SH-SY5Y (cell line): ENCODE measurements at regions not wholly inside any gene's neighbourhood (a gene's known extent, or its start where the extent isn't known, plus 50 kb on each side); places are given as distances from the start of the nearest gene placed in this dataset.

ENCODE experiments used
- GATA2 ChIP-seq: IDR thresholded peaks from 2 replicates; pipeline ENCODE4 v1.6.1; 2011; ENCODE audit warnings: mild to moderate bottlenecking, low read depth, low read length
- GATA3 ChIP-seq: IDR thresholded peaks from 2 replicates; pipeline ENCODE4 v1.6.1; 2011; ENCODE audit warnings: low read depth, mild to moderate bottlenecking, low read length, moderate library complexity

DNA sequence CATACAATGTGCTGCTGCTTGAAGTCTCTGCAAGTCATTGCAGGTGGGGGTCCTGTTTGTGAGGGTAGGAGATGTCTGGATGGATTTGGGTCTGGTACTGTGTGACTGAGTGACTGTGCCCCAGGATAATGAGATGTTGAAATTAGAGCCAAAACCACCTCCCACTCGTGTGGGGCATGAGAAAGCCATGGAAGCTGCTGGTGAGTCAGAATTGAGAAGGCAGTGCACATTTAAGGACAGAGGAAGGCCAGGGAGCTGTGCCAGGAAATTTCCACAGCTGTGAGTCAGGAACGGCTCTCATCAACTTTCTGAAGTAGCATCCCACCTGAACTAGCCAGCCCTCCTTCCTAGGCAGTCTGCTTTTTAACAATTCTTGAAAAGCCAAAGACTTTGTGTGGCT, 229.8 kb downstream of the DRD1 start:
- TF ChIP-seq GATA3, result no peak
- no peak for TF ChIP-seq GATA2

DNA sequence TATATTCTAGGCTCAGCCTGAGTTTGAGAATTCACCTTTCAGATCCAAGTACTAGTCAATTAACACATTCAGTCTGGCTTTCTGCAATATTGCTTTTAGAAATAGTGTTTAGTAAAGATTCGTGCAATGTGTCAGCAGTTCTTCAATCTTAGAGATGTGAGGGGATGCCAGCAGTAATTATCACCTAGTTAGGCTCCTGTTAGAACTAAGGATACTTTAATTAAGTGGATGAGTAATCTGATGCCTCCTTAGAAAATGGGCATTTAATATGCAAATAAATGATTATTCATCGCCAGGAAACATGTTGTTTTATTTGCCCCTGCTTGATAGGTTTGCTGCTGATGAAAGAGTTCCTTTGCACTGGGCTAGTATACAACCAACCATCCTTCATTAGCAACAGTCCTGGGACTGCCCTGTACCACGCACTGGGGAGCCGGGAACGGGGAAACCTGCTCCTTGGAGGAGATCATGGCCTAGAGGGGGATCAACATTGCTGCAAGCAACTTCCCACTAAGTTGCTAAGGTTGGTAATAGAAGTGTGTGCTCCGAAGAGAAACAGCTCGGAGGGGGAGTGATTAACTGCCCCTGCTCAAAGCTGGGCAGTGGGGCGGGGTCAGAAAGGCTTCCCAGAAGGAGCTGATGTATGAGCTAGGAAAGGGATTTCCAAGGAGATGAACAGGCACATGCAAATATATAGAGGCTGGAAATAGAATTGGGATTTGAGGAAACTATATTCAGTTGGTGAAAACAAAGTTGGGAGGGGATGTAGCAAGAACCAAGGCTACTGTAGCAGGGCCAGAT, 231.8 kb downstream of the DRD1 start:
- TF ChIP-seq GATA3 (no peak), GATA2 (no peak)

DNA sequence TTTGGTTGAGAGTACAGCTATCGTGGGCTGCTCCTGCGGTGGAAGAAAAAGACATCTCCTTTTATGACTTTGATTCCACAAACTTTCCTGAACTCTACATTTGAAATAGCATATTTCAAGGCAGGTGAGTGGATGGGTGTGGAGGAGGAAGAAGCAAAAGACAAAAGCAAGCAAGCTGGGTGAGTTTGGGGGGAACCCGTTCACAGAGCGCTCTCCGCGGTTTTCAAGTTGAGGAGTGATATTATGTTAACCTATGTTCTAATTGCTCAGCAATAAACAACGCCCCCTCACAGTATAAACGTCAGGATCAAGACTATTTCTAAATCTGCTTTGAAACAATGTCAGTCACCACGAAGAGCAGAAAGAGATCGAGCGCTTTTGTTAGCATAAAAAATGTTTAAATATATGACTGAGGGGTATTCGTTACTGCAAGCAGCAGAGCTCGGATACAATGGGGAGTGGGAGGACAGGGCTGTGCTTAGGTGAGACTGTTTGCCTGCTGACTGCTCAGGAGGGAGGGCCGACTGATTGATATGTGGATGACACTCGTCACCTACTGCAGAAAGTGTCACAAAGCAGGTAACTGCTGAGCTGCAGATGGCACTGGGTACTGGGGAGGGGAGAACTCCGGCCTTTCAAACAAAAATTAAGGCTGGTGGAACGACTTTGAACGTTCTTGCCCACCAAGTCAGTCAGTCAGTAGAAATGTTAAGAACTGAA, 236.5 kb downstream of the DRD1 start:
- TF ChIP-seq GATA3 (no peak), GATA2 (no peak)

DNA sequence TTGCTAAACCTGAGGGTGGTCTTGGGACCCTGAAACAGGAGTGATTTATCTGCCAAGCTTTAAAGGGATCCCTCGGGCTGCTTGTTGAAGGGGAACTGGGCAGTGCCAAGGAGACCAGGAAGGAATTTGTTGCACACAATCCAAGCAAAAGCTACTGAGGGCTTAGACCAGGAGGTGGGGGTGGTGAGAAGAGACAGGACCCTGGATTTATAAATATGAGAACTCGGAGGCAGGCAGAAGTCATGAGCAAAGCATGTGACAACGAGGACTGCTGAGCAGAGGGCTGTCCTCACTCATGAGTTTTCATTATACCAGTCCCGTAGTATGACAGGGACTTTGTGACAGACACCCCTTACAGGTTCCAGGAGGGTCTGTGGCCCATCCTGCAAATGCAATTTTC, 237.3 kb downstream of the DRD1 start:
- TF ChIP-seq GATA2 (no peak), GATA3 (no peak)

DNA sequence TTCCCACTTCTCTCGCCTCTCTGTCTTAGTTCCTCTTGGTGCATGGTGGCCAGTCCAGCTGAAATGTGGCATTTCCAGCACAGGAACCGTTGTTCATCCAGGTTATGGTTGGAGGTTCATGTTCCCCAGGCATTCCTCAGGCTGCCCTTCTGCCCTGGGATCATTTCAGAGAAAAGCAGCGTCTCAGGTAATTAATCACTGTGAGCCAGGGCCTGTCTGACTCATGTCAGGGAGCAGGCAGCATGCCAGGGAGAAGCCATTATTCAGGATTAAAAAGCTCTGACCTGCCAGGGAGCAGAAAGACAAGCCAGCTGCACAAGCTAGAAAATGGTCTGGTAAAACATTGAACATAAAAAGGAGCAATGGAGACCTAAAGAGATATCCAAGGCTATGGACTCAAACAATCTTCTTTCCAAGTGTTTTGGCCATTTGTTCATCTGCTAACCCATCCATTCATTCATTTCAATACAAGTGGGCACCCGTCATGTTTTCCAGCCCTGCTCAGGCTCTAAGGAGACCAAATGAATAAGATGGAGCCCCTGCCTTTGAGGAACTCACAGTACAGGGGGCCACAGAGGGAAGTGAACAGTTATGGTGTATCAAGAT, 241.4 kb downstream of the DRD1 start:
- TF ChIP-seq GATA2 (no peak), GATA3 (no peak)

DNA sequence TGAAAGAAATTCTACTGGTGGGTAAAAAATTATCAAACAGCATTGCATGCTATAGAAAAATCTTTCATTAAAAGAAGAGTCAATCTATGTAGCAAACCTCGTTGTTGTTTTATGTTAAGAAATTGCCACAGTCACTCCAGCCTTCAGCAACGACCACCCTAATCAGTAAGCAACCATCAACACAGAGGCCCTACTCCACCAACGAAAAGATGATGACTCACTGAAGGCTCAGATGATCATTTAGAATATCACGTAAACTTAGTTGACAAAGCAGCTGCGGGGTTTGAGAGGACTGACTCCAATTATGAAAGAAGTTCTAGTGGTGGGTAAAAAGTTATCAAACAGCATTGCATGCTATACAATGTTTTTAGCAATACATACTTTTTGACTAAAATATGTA, 242.6 kb downstream of the DRD1 start:
- TF ChIP-seq GATA2 (no peak), GATA3 (no peak)

DNA sequence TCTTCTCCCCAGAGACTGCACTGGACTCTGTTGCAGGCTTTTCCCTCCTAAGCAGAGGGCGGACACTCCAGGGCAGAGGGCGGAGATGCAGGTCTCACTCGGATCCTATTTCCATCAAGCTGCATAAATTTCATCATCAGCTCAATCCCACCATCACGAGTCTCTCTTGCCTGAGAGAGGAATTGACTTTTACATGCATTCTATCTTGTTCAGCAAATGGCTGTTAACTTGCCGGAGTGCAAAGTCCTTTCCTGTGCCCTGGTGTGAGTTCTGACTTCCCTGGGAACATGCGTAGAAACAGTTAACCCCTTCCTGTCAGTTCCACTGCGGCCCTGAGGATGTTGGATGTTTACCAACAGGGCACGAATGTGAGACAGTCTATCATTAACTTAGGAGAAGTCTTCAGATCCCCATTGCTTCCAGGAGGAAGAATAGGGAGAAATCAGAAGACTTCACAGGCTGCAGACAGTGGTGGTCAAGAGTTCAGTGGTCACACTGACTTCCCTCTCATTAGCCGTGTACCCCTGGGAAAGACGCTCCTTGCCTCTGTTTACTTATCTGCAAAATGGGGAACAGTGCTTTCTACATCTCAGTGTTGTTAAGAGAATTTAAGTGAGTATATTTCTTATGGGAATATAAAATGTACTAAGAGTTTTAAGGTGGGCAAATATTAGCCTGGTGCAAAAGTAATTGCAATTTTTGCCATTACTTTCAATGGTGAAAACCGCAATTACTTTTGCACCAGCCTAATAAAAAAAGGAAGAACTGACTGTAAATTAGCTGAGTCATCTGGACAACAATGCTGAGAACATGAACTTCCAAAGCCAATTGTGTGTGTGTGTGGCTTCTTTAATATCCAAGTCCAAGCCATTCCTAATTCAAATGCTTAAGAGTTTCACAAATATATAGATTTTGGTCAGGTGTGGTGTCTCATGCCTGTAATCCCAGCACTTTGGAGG, 248.0 kb downstream of the DRD1 start:
- TF ChIP-seq GATA3 (no peak), GATA2 (no peak)

DNA sequence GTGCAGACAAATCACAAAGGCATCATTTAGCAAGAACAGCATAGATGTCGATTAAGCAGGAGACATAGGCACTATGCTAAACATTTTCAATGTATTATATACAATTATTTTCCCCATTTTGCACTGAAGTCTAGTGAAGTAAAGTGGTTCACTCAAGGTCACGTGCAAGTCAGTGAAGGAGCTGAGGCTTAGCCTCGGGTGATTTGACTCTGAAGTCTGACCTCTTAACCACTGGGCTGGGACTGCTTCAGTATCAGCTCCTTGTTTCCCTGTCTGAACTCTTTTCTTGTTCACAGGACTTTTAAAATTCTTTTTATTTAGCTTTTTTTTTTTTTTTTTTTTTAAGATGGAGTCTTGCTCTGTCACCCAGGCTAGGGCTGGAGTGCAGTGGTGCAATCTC, 262.7 kb downstream of the DRD1 start:
- TF ChIP-seq GATA3 (no peak), GATA2 (no peak)

DNA sequence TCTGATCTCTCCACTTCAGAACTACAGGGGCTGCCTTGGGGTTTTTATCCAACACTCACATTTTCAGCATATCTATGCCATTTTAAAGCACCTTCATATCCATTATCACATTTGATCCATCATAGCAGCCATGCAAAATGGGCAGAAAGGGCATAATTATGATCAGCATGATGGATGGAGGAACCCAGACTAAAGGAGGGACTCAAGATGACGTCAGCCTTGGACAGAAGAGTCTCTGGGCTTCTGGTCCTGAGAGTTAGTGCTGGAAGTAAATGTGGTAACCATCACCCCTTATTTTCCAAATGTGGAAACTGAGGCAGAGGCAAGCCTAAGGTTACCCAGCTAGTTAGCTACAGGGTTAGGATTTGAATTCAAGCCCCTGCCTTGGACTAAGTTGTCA, 273.1 kb downstream of the DRD1 start:
- TF ChIP-seq GATA3 (no peak), GATA2 (no peak)

DNA sequence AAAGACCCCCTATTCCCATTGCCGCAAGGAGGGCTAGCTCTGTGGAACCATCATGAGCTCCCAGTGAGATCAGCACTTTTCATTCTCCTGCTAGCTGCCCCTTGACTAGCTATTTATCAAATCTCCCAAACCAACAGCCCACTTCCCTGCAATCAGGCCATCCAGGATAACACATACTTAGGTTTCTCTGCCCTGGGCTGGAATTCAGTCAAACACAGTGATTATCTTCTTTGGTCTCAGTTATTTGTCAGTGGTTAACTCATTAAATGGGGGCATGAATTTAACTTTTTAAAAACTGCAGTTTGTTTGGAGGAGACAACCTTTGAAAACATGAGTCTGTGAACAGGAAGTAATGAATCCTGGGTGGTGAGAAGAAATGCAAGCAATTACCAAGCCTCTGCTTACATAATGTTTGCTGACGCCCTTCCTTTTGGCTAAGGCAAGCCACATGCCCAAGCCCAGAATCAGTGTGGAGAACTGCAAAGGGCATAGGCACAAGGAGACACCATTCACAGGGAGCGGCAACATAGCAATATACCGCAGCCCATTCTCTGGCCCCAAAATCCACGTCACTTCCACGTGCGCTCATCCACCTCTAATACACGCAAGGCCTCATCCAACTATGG, 275.0 kb downstream of the DRD1 start:
- TF ChIP-seq GATA3 (no peak), GATA2 (no peak)

DNA sequence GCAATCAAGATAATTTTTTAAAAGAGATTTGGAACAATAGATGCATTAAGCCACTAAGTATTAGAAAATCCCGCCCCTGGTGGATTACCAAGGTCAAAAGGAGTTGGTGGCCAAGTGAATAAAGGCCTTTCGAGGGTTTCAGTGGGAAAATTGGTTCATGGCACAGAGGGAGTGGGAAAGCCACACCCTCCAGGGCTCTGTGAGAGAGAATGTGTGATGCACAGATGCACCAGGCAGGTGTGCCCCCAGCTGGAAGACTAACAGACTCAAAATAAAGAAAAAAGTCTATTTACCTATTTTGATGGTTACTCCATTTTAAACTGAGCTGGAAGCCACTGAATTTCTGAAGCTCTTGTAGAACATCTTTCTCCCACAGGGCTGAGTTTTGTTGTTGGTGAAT, 278.0 kb downstream of the DRD1 start:
- no peak for TF ChIP-seq GATA3
- no peak for TF ChIP-seq GATA2

DNA sequence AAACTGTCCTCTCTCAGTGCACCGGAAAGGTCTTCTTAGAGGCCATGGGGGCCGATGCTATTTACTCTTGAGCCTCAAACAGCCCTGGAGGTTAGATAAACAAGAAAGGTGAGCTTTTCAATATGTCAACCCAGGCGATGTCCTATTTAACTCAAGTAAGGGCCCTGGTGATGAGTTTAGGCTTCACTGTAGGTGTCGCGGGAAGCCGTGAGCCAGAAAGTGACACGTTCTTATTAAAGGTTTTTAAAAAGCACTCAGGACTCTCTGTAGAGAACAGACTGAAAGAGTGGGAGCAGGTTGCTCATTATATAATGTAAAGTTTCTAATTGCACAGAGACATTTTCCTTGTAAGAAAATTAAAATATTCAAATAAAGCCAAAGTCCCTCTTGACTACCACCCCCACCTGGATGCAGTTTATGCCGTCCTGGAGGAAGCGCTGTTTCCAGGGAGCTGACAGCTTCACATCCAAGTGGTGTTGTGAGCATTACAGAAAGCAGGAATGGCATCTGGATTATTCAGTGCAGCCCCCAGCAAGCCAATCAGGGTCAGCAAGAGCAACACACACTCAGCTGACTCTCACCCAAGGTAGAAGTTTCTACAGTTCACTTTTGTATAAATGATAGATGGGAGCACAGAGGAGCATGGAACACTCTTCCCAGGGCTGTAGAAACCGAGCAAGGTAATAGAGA, 280.3 kb downstream of the DRD1 start:
- TF ChIP-seq GATA3 (no peak), GATA2 (no peak)

DNA sequence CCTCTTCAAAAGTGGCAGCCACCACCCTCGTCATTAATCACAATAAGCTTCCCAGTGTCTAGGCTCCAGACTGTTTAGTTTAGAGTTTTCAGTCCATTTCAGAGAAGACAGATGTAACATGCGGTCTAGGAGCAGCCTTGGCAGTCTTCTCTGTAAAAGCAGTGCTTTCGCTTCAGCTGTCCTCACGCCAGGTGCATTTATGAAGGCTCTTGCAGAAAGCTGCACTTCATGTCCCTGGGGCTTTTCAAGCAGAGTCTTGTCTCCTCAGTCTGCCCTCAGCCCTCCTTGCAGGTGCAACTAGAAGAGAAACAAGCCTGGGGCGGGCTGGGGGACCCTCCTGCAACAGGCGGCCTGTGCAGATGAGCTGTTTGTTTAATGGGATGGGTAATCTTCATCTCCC, 281.9 kb downstream of the DRD1 start:
- no peak for TF ChIP-seq GATA2

DNA sequence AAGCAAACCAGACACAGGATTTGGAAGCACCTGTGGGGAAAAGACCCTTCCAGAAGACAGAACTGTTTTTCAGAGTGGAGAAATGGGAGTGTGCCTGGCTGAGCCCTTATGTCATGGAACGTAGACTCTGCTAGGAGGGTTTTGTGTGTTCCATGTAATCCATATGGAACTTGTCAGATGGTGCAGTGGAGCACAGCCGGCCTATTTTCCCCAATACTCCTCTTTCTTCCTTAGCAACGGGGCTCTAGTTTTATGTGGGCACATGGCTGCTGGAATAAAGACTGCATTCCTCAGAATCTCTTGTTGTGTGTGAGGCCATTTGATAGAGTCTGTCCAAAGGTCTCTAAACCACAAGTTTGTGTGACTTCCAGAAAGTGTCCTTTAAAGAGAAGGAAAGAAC, 284.0 kb downstream of the DRD1 start:
- no peak for TF ChIP-seq GATA3
- no peak for TF ChIP-seq GATA2
